T47D (cell line): ENCODE measurements at regions not wholly inside any gene's neighbourhood (a gene's known extent, or its start where the extent isn't known, plus 50 kb on each side); places are given as distances from the start of the nearest gene placed in this dataset.

Experiments used
- DNase-seq, 2 experiments: peaks; one replicate each; pipeline versions ENCODE4 v3.0.0 to v3.0.0-alpha.2; 2011 to 2012; ENCODE audit warnings: low read depth in 1 of 2, low spot score in 1 of 2
- JUND ChIP-seq: IDR thresholded peaks from 2 replicates; pipeline ENCODE4 v1.6.1; 2012; ENCODE audit warnings: low read depth
- in situ Hi-C: cut with HindIII; loops from 2 replicates; pipeline ENCODE4 v1.10.0; 2016; ENCODE audit warnings: low sequenced_read_pairs, low pct_unique_long_range_greater_than_20kb

DNA sequence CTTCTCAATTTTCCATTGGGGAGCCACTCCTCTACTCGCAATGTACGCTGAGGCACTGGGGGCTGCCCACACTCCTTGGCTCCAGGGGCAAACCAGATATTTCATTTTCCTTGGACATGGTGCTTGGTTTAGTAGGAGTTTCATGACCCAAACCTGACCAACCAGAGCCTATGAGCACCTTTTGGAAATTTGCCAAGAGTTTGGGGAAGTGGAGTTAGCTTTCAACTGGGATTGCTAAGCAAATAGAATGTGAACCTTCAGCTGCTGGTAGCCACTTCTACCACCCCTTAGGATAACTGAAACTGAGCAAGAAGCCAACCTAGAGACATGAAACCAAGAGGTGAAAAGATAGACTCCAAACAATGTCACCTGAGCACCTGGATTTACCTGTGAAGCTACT lies 74.9 kb upstream of the COL13A1 start:
- TF ChIP-seq JUND: no peak
- peak in 1 of 2 experiments; percentile 34 for DNase-seq
- in situ Hi-C loops: no loop called here

DNA sequence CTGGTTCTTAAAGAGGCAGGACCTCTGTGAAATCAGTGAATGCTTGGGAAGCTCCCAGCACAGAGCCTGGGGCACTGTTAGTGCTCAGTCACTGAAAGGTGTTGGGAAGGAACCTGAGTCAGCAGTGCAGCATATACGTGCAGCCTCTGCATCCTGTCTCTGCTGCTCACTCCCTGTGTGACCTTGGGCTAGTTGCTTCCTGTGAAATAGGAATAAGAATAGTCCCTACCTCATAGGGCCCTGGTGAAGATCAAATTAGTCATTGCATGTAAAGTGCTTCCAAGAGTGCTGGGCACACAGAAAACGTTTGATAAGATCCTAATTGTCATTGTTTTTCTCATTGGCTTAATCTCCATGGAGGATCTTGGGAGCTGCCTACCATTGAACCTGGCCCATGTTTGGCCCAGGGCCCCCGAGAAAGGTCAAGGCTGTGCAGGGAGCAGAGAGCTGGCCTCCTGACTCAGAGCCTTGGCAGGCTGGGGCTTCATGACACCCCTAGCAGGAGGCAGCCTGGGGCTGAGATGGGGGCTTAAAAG lies 73.3 kb upstream of the COL13A1 start:
- no peak for TF ChIP-seq JUND
- peak in 1 of 2 experiments; percentile 28 for DNase-seq
- in situ Hi-C loops: no loop called here

DNA sequence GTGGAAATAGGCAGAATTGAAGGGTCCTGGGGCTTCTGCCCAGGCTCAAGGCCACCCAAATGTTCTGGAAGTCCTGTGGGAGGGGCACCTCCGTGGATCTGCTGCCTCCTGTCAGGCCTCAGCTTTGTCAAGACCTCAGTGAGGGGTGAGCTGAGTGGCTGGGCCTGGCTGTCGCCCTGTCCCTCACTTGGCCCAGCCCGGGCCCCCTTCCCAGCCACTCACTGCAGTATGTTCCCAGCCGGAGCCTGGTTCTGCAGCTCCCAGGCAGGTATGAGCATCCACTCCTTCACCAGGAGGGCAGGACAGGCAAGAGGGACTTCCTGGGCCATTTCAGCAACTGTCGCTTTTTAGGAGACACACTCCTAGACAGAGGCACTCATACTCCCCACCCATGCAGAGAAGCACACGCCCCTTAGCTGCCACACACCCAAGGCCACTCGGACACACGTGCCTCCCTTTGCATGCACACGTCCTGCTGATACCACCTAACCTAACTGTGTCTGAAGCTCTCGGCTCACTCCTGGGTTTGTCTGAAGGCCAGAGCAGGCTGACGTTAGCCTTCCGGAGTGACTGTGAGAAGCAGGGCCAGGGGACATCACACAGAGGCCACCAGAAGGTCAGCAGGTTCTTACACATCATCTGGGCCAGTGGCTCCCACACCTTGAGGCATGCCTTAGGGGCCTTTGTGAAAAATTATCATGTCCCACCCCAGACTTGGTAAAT lies 72.2 kb upstream of the COL13A1 start:
- in situ Hi-C loops: no loop called here
- TF ChIP-seq JUND: no peak
- DNase-seq: no peak

DNA sequence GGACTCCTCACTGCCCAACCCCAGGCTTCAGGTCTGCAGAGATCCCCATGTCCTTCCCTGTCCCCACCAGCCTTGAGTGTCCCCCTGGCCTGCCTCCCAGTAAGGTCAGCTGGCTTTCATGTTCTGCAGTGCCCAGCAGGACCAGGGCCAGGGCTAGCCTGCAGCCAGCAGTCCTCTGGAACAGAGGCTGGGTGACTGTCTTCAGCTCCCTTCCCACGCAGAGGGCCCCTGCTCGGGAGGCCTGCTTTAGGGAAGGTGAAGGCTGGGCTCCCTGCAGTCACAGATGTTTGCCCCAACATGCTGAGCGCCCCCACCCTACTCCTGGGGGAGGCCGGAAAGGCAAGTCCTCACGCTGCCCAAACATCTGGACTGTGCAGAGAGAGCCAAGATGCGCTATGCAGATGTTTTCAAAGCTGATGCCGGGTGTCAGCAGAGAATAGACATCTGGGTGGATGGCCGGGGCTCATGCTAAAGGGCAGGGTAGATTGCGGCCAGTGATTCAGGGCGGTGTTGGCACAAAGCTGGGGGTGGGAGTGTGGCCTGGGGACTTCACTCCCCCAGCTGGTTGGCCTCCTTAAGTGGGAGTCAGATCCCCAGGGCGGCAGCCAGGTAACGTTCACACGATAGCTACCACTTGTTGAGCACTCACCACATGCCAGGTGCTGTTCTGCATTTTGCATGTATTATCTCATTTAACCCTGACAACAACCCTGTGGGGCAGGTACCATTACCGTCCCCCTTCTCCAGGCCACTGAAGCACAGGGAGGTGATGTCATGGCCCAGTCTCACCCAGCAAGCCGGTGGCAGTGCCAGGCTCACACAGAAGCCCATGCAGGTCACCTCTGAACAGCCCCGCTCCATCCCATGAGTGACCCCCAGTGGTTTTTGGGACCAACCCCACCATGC lies 71.2 kb upstream of the COL13A1 start:
- no peak for TF ChIP-seq JUND
- DNase-seq: no peak
- in situ Hi-C loops: no loop called here

DNA sequence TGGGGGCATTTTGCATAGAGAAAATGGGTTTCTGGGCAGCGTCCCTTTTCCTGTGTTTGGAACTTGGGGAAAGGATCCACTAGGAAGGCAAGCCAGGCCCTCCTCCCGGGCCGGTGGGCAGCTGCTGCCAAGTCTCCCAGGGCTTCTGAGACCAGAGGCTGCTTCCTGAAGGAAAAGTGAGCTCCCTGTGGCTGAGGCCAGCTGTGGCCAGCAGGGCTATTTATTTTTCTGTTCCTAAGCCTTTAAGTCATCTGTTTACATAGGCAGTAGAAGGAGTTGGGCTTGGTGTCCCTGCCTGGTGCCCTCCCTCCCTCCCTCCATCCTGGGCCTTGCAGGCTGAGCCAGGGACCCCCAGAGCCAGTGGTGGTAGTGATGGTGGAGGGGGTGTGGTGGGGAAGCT lies 70.5 kb upstream of the COL13A1 start:
- in situ Hi-C loops: no loop called here
- TF ChIP-seq JUND: no peak
- peak in 1 of 2 experiments; percentile 30 for DNase-seq

DNA sequence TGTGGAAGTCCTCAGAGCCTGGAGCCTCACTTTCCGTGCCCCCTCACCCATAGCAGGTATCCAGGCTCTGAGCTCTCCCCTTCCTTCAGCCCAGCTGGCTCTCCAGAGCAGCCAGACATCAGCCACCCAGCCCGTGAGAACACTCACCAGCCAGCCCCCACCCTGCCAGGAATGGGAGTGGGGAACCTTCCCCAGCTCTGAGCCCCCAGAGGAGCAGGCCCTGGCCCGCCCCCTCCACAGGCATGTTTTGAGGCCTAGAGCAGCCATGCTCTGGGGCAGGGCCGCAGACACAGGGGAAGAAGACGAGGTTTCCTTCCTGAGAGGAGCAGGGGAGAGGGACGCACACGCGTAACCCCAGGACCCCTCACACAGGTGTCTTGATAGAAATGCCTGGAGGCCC lies 70.0 kb upstream of the COL13A1 start:
- no peak for TF ChIP-seq JUND
- in situ Hi-C loops: no loop called here
- DNase-seq: no peak

DNA sequence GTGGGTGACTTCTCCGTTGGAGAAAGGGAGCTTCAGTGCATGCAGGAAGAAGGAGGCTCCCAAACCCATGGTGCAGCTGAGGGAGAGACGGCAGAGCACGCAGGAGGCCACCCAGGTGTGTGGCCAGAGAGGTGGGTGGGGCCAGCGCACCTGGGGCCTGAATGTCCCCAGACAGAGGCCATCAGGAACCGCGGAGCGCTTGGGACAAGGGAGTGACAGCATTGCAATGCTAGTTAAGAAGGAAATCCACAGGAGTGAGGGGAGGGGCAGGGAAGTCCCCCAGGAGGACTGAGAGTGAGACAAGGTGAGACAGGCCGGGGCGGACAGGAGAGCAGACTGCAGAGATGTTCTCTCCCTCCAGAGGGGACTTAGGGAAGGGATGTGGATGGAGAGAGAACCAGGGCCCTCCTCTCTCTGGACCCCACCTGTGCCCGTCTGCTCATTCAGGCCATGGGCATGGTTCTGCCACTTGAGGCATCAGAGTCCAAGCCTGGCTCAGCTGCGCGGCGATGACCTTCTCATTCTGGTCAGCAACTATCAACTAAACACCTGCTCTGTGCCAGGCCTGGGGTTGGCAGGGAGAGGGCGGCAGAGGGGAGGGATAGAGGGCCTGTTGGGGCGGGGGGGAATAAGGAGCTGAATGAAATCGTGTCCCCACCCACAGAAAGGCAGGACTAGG lies 69.4 kb upstream of the COL13A1 start:
- no peak for DNase-seq
- no peak for TF ChIP-seq JUND
- in situ Hi-C loops: no loop called here

DNA sequence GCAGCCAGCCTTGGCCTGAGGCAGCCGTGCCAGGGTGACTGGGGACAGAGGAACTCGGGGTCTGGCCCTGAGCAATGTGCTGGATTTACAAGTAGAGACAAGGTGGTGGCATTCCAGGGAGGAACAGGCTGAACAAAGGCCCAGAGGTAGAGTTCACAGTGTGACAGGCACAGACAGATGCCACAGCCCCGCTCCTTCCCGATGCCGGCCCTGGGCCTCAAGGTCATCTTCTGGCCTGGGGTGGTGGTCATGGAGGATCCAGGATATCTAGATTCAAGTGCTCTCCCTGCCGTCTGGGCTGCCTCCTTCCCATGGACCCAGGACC lies 68.9 kb upstream of the COL13A1 start:
- DNase-seq: no peak
- no peak for TF ChIP-seq JUND
- in situ Hi-C loops: no loop called here

DNA sequence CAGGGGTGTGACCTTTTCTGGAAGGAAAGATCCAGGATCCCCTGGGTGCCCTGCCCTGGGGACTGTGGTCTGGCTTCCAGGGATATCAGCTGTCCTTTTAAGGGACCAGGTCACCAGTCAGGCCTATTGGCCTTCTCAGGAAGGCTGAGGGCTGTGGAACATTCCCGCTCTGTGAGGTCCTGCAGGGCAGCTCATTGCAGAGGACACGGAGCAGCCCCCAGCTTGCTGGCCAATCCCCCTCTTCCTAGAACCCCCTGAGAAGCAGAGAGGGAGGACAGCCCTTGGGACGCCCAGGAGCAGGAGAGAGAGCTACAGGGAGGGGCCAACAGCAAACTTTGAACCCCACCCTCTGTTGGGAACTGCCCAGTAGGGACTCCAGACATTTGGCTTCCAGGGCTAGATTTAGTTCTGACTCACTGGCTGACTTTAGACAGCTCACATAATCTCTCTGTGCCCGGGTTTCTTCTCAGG lies 67.9 kb upstream of the COL13A1 start:
- in situ Hi-C loops: no loop called here
- no peak for DNase-seq
- no peak for TF ChIP-seq JUND

DNA sequence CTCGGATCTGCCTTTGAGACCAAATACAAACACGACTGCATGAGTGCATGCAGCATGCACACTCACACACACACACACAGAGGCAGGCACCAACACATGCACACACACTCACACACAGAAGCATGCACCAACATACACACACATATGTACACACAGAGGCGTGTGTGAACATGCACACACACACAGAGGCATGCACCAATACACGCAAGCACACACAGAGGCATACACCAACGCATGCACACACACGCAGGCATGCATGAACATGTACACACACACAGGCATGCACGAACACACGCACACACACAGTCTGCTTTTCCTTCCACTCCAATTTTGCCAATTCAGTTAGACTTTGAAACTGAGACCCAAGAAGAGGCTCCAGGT lies 67.3 kb upstream of the COL13A1 start:
- no peak for DNase-seq
- TF ChIP-seq JUND: no peak
- in situ Hi-C loops: no loop called here

DNA sequence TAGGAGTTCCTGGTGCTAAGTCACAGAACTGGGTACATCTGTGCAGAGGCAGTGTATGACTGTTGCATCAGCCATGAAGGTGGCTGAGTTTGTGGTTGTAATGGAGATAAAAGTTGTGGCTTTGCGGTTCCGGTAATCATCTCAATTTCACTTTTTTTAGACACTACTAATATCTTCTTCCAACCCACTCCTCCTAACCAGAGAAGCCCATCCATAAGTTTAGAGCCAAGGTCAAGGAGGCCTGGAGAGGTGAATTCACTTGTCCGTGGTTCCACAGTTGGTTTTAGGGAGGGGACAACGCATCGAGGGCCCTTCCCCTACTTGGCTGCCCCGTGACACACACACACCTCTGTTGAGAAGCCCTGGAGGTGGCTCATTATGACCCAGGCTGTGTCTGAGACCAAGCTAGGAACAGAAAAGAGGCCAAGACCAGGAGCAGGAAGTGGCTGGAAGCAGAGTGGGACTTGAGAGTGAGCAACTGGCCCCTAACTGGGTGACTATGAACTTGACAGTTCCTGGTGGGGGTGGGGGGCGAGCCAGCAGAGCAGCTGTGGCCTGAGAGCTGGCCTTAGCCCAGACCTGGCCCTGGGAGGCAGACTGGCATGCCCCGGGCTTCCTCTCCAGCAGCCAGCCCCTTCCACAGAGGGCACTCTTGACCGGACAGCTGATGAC lies 66.8 kb upstream of the COL13A1 start:
- no peak for TF ChIP-seq JUND
- DNase-seq: no peak
- in situ Hi-C loops: no loop called here

DNA sequence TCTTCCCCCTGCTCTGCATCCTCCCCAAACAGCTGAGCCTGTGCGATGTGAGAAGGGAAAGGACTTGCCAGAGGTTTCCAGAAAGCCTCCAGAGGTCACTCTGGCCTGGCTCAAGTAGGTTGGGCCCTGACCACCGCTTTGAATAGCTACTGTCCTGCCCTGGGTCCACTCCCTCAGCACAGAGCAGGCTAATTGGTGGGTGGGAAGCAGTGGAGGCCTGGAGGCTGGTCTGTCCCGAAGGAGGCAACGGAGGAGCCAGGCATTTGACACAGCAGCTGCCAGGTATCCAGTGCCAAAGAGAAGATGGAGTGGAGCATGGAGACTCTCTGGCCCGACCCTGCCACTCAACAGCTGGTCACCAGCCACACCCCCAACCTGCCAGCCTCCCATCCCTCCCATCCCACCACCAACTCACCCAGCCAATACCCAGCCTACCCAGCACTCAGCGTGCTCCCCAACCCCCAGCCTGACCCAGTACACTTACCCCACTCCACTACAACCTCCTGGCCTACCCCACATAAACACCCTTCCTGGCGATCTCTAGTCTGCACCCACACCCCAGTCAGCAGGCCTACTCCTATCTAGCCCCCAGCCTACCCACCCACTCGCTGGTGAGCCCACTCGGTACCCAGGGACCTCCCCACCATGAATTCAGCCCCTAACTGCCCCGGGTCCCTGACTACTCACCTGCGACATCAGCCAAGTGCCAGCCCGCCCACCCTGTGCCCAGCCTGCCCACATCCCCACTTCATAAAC lies 64.6 kb upstream of the COL13A1 start:
- in situ Hi-C loops: no loop called here
- DNase-seq: no peak
- no peak for TF ChIP-seq JUND
